Endothelial cell of umbilical vein (primary cell): ENCODE measurements at regions not wholly inside any gene's neighbourhood (a gene's known extent, or its start where the extent isn't known, plus 50 kb on each side); places are given as distances from the start of the nearest gene placed in this dataset.

Source experiments
- BruUV-seq: library from RNA; stranded (reverse); fragments of 400-500 nt; replicated peaks from 2 replicates; lab custom pipeline; 2021; lab: Mats Ljungman, UMichigan
- CTCF ChIA-PET: fragments of 300-600, 350-600 bp; sonication (Branson Sonifier 250); formaldehyde crosslinking; loops from one replicate; lab custom pipeline; 2021; ENCODE audit warnings: antibody characterized with exemption, inconsistent platforms; lab: Charles Lee
- POLR2A ChIA-PET: fragments of 300-600, 350-600 bp; sonication (Branson Sonifier 250); formaldehyde crosslinking; loops from one replicate; lab custom pipeline; 2021; ENCODE audit warnings: antibody characterized with exemption, inconsistent platforms; lab: Charles Lee
- DNase-seq: peaks from one replicate; pipeline ENCODE4 v3.0.0-alpha.2; 2011; ENCODE audit warnings: low read depth, low spot score
- FAIRE-seq: peaks from 2 replicates; lab custom pipeline; 2011; peaks lifted over from hg19 to GRCh38; lab: Jason Lieb, UNC
- H2AFZ ChIP-seq: 2 replicates; pipeline ENCODE4 v1.6.0; 2012; ENCODE audit warnings: low read depth, low read length, control low read depth, inconsistent platforms
- H3K27ac ChIP-seq: 2 replicates; pipeline ENCODE4 v1.5.1; 2011; ENCODE audit warnings: low read depth, mild to moderate bottlenecking, control low read depth, low read length, moderate library complexity; ENCODE audit not compliant: insufficient read depth
- H3K27me3 ChIP-seq, 2 experiments: 2 replicates each; pipeline versions ENCODE4 v1.6.0 to v1.6.1; 2011; ENCODE audit warnings: low read length in 2 of 2, mixed read lengths in 1 of 2; ENCODE audit not compliant: control insufficient read depth in 2 of 2, insufficient read depth in 2 of 2
- H3K36me3 ChIP-seq, 2 experiments: 2 replicates in 1 of 2; 3 replicates in 1 of 2; pipeline ENCODE4 v1.5.1; 2011; ENCODE audit warnings: low read length in 2 of 2, mild to moderate bottlenecking in 1 of 2, moderate library complexity in 1 of 2; ENCODE audit not compliant: control insufficient read depth in 2 of 2, insufficient read depth in 2 of 2; ENCODE audit errors: extremely low read depth in 1 of 2
- H3K4me1 ChIP-seq: 3 replicates; pipeline ENCODE4 v1.5.1; 2011; ENCODE audit warnings: mild to moderate bottlenecking, low read length; ENCODE audit not compliant: control insufficient read depth, insufficient read depth; ENCODE audit errors: extremely low read depth
- H3K4me2 ChIP-seq: 2 replicates; pipeline ENCODE4 v1.6.1; 2011; ENCODE audit warnings: low read length, control low read depth, mixed read lengths; ENCODE audit not compliant: insufficient read depth
- H3K4me3 ChIP-seq, 3 experiments: fragments of 200-600 bp in 1 of 3; sonication (generic), shearing (Covaris generic) in 1 of 3; replicated peaks in 1 of 3; 2 replicates each; pipeline ENCODE4 v1.5.1; 2011 to 2016; ENCODE audit warnings: control low read depth in 3 of 3, low read length in 3 of 3, mild to moderate bottlenecking in 2 of 3, inconsistent platforms in 1 of 3, low read depth in 1 of 3, moderate library complexity in 1 of 3; ENCODE audit not compliant: insufficient read depth in 1 of 3
- H3K79me2 ChIP-seq: 2 replicates; pipeline ENCODE4 v1.6.0; 2012; ENCODE audit warnings: low read length, inconsistent platforms; ENCODE audit not compliant: control insufficient read depth, insufficient read depth
- H3K9ac ChIP-seq: replicated peaks from 2 replicates; pipeline ENCODE3; 2011; ENCODE audit warnings: low read length, control low read depth; ENCODE audit not compliant: insufficient read depth; ENCODE audit errors: extremely low read depth
- H3K9me1 ChIP-seq: replicated peaks from 3 replicates; pipeline ENCODE4 v1.6.0; 2011; ENCODE audit warnings: mild to moderate bottlenecking, low read length; ENCODE audit not compliant: control insufficient read depth, insufficient read depth; ENCODE audit errors: extremely low read depth
- H3K9me3 ChIP-seq: replicated peaks from 2 replicates; pipeline ENCODE4 v1.5.1; 2012; ENCODE audit warnings: low read length, inconsistent platforms; ENCODE audit not compliant: control insufficient read depth, insufficient read depth
- H4K20me1 ChIP-seq: replicated peaks from 2 replicates; pipeline ENCODE3; 2011; ENCODE audit warnings: mild to moderate bottlenecking, low read length; ENCODE audit not compliant: control insufficient read depth, insufficient read depth; ENCODE audit errors: extremely low read depth
- CTCF ChIP-seq, 2 donors: IDR thresholded peaks; 1 replicate in 1 of 2; 2 replicates in 1 of 2; pipeline ENCODE4 v1.5.1; 2011; ENCODE audit warnings: low read length in 2 of 2, mild to moderate bottlenecking in 2 of 2, moderate library complexity in 2 of 2, control low read depth in 1 of 2, inconsistent platforms in 1 of 2, low read depth in 1 of 2; ENCODE audit not compliant: insufficient read depth in 1 of 2; ENCODE audit errors: extremely low read depth in 1 of 2
- EZH2 ChIP-seq: IDR thresholded peaks from 2 replicates; pipeline ENCODE4 v1.6.1; 2012; ENCODE audit warnings: borderline replicate concordance, low read depth, mild to moderate bottlenecking, moderate library complexity, low read length, inconsistent platforms; ENCODE audit not compliant: severe bottlenecking
- FOS ChIP-seq: IDR thresholded peaks from 2 replicates; pipeline ENCODE4 v1.6.1; 2011; ENCODE audit warnings: mild to moderate bottlenecking, low read length, moderate library complexity, borderline replicate concordance; ENCODE audit not compliant: insufficient read depth
- GATA2 ChIP-seq: IDR thresholded peaks from 2 replicates; pipeline ENCODE4 v1.7.0; 2011; ENCODE audit warnings: low read depth, mild to moderate bottlenecking, moderate library complexity, mixed read lengths, low read length; ENCODE audit not compliant: insufficient read length, insufficient read depth
- JUN ChIP-seq: IDR thresholded peaks from 2 replicates; pipeline ENCODE4 v1.6.1; 2011; ENCODE audit warnings: borderline replicate concordance, low read depth; ENCODE audit not compliant: insufficient read length, insufficient read depth
- MYC ChIP-seq: IDR thresholded peaks from one replicate; pipeline ENCODE4 v1.6.1; 2011; ENCODE audit warnings: mild to moderate bottlenecking, low read depth, low read length
- POLR2A ChIP-seq: IDR thresholded peaks from 2 replicates; pipeline ENCODE4 v1.6.1; 2012; ENCODE audit warnings: low read depth, mild to moderate bottlenecking, control low read depth, low read length
- POLR2AphosphoS5 ChIP-seq: IDR thresholded peaks from 2 replicates; pipeline ENCODE4 v1.6.1; 2012; ENCODE audit warnings: low read depth, mild to moderate bottlenecking, control low read depth, low read length, moderate library complexity; ENCODE audit not compliant: insufficient read depth
- dilution Hi-C: fragments of 300-500 bp; cut with MboI; formaldehyde crosslinking; loops from one replicate; pipeline ENCODE4 v1.15.0; 2019; ENCODE audit warnings: low sequenced_read_pairs; ENCODE audit not compliant: extremely low pct_ligation_motif_present
- intact Hi-C: fragments of 100-400 bp; cut with micrococcal nuclease; formaldehyde crosslinking; loops from one replicate; pipeline ENCODE4 v1.10.0; 2022
- TF ChIP-seq, protein P1 (sequence below): IDR thresholded peaks from 2 replicates; pipeline ENCODE4 v1.6.1; 2011; ENCODE audit not compliant: insufficient read depth, insufficient read length

- dilution Hi-C loops (no loop called here), intact Hi-C loops (no loop called here)
- H3K9me3 ChIP-seq: no peaks in the 10 kb centered on the region
- CTCF ChIA-PET: interaction anchor here (1.1 to 1.3 kb wide), 2 partner anchors 11 to 14 kb away, joined by 3 read pairs; no protein-coding TSS in a partner anchor
- no peaks in the 10 kb centered on the region for H4K20me1 ChIP-seq
- H3K9ac ChIP-seq: no peak overlapping the region
- TF ChIP-seq CTCF (IDR thresholded peaks at IDR 0.05; ENCODE audit: extremely low read depth in 1 of 2, insufficient read depth in 1 of 2, low read depth in 1 of 2, low read length in 2 of 2) (no peak), POLR2A (no peak), JUN (no peak), POLR2AphosphoS5 (no peak)
- no peak overlapping the region for H3K27ac ChIP-seq
- H3K9me1 ChIP-seq: no peaks in the 10 kb centered on the region
- peaks cover 9% of the 10 kb centered on the region for H3K4me1 ChIP-seq
- H3K27me3 ChIP-seq: peaks cover 2% of the 10 kb centered on the region in 2 experiments
- no TSS peak for BruUV-seq
- H2AFZ ChIP-seq: no peak overlapping the region
- no peaks in the 10 kb centered on the region for H3K36me3 ChIP-seq
- H3K4me3 ChIP-seq: no peak overlapping the region
- H3K79me2 ChIP-seq: no peaks in the 10 kb centered on the region
- FAIRE-seq (no peak), DNase-seq (no peak)
- POLR2A ChIA-PET: no interaction called here
- no peak overlapping the region for H3K4me2 ChIP-seq
These were observed 54.6 kb upstream of the KIF5B start for GRCh38 chr10:32110790-32111189.

DNA sequence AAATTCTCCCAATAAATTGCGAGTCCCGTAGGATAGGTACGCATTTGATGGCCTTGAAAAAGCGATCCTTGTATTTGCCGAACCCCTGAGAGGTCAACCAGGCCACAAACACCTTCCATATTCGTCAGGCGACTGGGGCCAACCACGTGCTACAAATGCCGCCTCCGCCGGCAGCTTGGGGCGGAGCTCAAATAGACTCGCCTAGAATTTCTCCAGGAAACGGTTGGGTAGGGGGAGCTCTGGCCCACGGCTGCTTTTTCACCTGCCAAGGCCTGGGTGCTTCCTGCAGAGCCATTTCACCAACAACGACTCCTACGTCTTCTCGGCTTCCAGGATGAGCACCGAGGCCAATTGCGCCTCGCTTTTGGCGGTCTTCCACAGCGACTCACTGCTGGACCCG is 53.4 kb upstream of the KIF5B start:
- Histone ChIP-seq H3K9ac (no peak overlapping the region), H3K4me1 (peaks cover 9% of the 10 kb centered on the region), H3K4me2 (no peak overlapping the region), H2AFZ (no peak overlapping the region), H3K36me3 (no peaks in the 10 kb centered on the region), H3K4me3 (no peak overlapping the region), H3K27me3 (peaks cover 0 to 1% of the 10 kb centered on the region in 2 experiments), H3K27ac (no peak overlapping the region), H3K79me2 (no peaks in the 10 kb centered on the region), H4K20me1 (no peaks in the 10 kb centered on the region), H3K9me1 (no peaks in the 10 kb centered on the region), H3K9me3 (no peaks in the 10 kb centered on the region)
- FAIRE-seq (no peak), DNase-seq (no peak)
- TF ChIP-seq EZH2 (no peak), GATA2 (no peak), CTCF (IDR thresholded peaks at IDR 0.05; ENCODE audit: extremely low read depth in 1 of 2, insufficient read depth in 1 of 2, low read depth in 1 of 2, low read length in 2 of 2) (no peak), FOS (no peak), POLR2AphosphoS5 (no peak), MYC (no peak), POLR2A (no peak), JUN (no peak)
- TF ChIP-seq, protein P1, sequence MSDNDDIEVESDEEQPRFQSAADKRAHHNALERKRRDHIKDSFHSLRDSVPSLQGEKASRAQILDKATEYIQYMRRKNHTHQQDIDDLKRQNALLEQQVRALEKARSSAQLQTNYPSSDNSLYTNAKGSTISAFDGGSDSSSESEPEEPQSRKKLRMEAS: no peak
- no TSS peak for BruUV-seq
- intact Hi-C loops: no loop called here
- dilution Hi-C loops: no loop called here
- CTCF ChIA-PET: interaction anchor here (1.1 kb wide), 1 partner anchor 9 kb away, joined by 4 read pairs; no protein-coding TSS in a partner anchor
- POLR2A ChIA-PET: no interaction called here
